HG02884 (cell line): ENCODE measurements at regions not wholly inside any gene's neighbourhood (a gene's known extent, or its start where the extent isn't known, plus 50 kb on each side); places are given as distances from the start of the nearest gene placed in this dataset.
"Not testable (repeated sequence)": the region's sequence is repeated elsewhere in the genome, so short reads cannot be mapped to it uniquely, and the experiment has no call there.

Experiments used
- ATAC-seq: cut with Tn5 transposase; IDR thresholded peaks from one replicate; pipeline ENCODE4 v1.9.1; 2021; ENCODE audit warnings: mild to moderate bottlenecking, moderate library complexity; ENCODE audit not compliant: unreplicated experiment

GRCh38 chr16:72604375-72604774, 432.4 kb upstream of the PMFBP1 start:
- ATAC-seq: no peak

- ATAC-seq: no peak
Measured at GRCh38 chr16:72602499-72602898, 430.5 kb upstream of the PMFBP1 start.

GRCh38 chr16:72598696-72599095, 426.7 kb upstream of the PMFBP1 start:
- ATAC-seq: no peak

- no peak for ATAC-seq
Measured at GRCh38 chr16:72597938-72598337, 426.0 kb upstream of the PMFBP1 start.

GRCh38 chr16:72596373-72596772, 424.4 kb upstream of the PMFBP1 start:
- ATAC-seq: no peak

- peak; percentile 83 for ATAC-seq
Measured at GRCh38 chr16:72590151-72590937, 418.4 kb upstream of the PMFBP1 start.

GRCh38 chr16:72588551-72588950, 416.6 kb upstream of the PMFBP1 start:
- ATAC-seq: no peak

- ATAC-seq: not testable (repeated sequence)
Measured at GRCh38 chr16:72578061-72578460, 406.1 kb upstream of the PMFBP1 start.

- ATAC-seq: no peak
Measured at GRCh38 chr16:72576189-72576588, 404.2 kb upstream of the PMFBP1 start.

- no peak for ATAC-seq
Measured at GRCh38 chr16:72569677-72570076, 397.7 kb upstream of the PMFBP1 start.

- no peak for ATAC-seq
Measured at GRCh38 chr16:72568502-72568901, 396.5 kb upstream of the PMFBP1 start.

- no peak for ATAC-seq
Measured at GRCh38 chr16:72566174-72566573, 394.2 kb upstream of the PMFBP1 start.

GRCh38 chr16:72565106-72565505, 393.2 kb upstream of the PMFBP1 start:
- ATAC-seq: no peak

GRCh38 chr16:72560617-72561016, 388.7 kb upstream of the PMFBP1 start:
- no peak for ATAC-seq

GRCh38 chr16:72558501-72558900, 386.5 kb upstream of the PMFBP1 start:
- no peak for ATAC-seq

- no peak for ATAC-seq
Measured at GRCh38 chr16:72554935-72555334, 383.0 kb upstream of the PMFBP1 start.

GRCh38 chr16:72552654-72553053, 380.7 kb upstream of the PMFBP1 start:
- ATAC-seq: no peak

GRCh38 chr16:72551649-72552048, 379.7 kb upstream of the PMFBP1 start:
- ATAC-seq: no peak

- ATAC-seq: no peak
Measured at GRCh38 chr16:72549878-72550277, 377.9 kb upstream of the PMFBP1 start.

- ATAC-seq: no peak
Measured at GRCh38 chr16:72542102-72542501, 370.1 kb upstream of the PMFBP1 start.

GRCh38 chr16:72537664-72538063, 365.7 kb upstream of the PMFBP1 start:
- ATAC-seq: no peak

- no peak for ATAC-seq
Measured at GRCh38 chr16:72536723-72537435, 364.9 kb upstream of the PMFBP1 start.
